ENCODE measurements at regions not wholly inside any gene's neighbourhood (a gene's known extent, or its start where the extent isn't known, plus 50 kb on each side); places are given as distances from the start of the nearest gene placed in this dataset.

- ChIA-PET SMC1A (ENCODE audit: uncharacterized antibody, unreplicated experiment) (no interaction called here), CTCF (interaction anchor here (0.9 kb wide), 1 partner anchor 166 kb away, joined by 3 read pairs; no protein-coding TSS in a partner anchor), RAD21 (ENCODE audit: unreplicated experiment) (no interaction called here), POLR2A (no interaction called here)
- no peaks in the 10 kb centered on the region for H3K27me3 ChIP-seq (replicated peaks in 1 of 2; ENCODE audit: control insufficient read depth in 2 of 2, insufficient read depth in 2 of 2, low read length in 1 of 2)
- intact Hi-C loops (cut with micrococcal nuclease; ENCODE audit: unreplicated experiment), result no loop called here
- no peaks in the 10 kb centered on the region for H3K4me1 ChIP-seq (ENCODE audit: control insufficient read depth, insufficient read depth, low read length)
- no peaks in the 10 kb centered on the region for H3K36me3 ChIP-seq (ENCODE audit: control insufficient read depth in 2 of 2, insufficient read depth in 2 of 2, low read length in 1 of 2)
- no peak overlapping the region for H3K4me3 ChIP-seq
- ATAC-seq, result no peak
- TF ChIP-seq RELA (IDR thresholded peaks at IDR 0.05; ENCODE audit: borderline replicate concordance, partially characterized antibody), result no peak
- no peak for TF ChIP-seq BHLHE40 (IDR thresholded peaks at IDR 0.05; ENCODE audit: borderline replicate concordance in 1 of 2, low read depth in 2 of 2, low read length in 1 of 2)
- TF ChIP-seq ZNF592 (IDR thresholded peaks at IDR 0.05), result no peak
- no peak for TF ChIP-seq KDM1A (IDR thresholded peaks at IDR 0.05; ENCODE audit: borderline replicate concordance)
- no peak for TF ChIP-seq PAX5 (IDR thresholded peaks at IDR 0.05; ENCODE audit: borderline replicate concordance, low read depth, low read length)
- no peak for TF ChIP-seq ESRRA (IDR thresholded peaks at IDR 0.05; ENCODE audit: low read length)
- TF ChIP-seq YBX1 (IDR thresholded peaks at IDR 0.05), result no peak
- TF ChIP-seq MAX (IDR thresholded peaks at IDR 0.05; ENCODE audit: low read depth, low read length), result no peak
- no peak for TF ChIP-seq HDAC2 (IDR thresholded peaks at IDR 0.05)
- no peaks in the 10 kb centered on the region; the same call in 2 of the 3 replicates for H3K9me3 ChIP-seq (replicated peaks; ENCODE audit: control insufficient read depth, insufficient read depth, low read length)
- no peaks in the 10 kb centered on the region for H3K79me2 ChIP-seq (ENCODE audit: control insufficient read depth, insufficient read depth, low read length)
- no peak overlapping the region for H2AFZ ChIP-seq (ENCODE audit: control insufficient read depth, low read depth, low read length)
- H3K27ac ChIP-seq (ENCODE audit: control insufficient read depth, insufficient read depth), result no peak overlapping the region
- no peak overlapping the region for H3K4me2 ChIP-seq (ENCODE audit: control insufficient read depth, insufficient read depth)
- no peaks in the 10 kb centered on the region for H4K20me1 ChIP-seq (ENCODE audit: control insufficient read depth, insufficient read depth)
- no peak for DNase-seq (ENCODE audit: low read depth, low spot score)
- in situ Hi-C loops (cut with MboI), result no loop called here
- BruUV-seq (replicated peaks), result no TSS peak
- H3K9ac ChIP-seq (ENCODE audit: control insufficient read depth, insufficient read depth, low read length), result no peak overlapping the region
- FAIRE-seq, result no peak
Observed at GRCh38 chr3:165505657-165506056, 309.5 kb upstream of the SLITRK3 start.

All from GM12878 (cell line).